Body of pancreas (tissue), 4 donors: ENCODE measurements at regions not wholly inside any gene's neighbourhood (a gene's known extent, or its start where the extent isn't known, plus 50 kb on each side); places are given as distances from the start of the nearest gene placed in this dataset.

Experiments
- ATAC-seq: fragments of 150-250 bp; one replicate; pipeline ENCODE4 v1.9.1; 2016
- DNase-seq, 4 donors: peaks; one replicate each; pipeline ENCODE4 v3.0.0-alpha.2; 2019
- H3K27ac ChIP-seq, 4 donors: fragments of 200-600 bp; sonication (generic); 1 replicate in 3 of 4; 2 replicates in 1 of 4; pipeline versions ENCODE4 v1.5.1 to v1.6.1; 2016 to 2019; ENCODE audit warnings: mild to moderate bottlenecking in 1 of 4, mixed read lengths in 1 of 4, moderate library complexity in 1 of 4
- H3K27me3 ChIP-seq, 2 donors: fragments of 200-600 bp; sonication (generic); one replicate each; pipeline ENCODE4 v1.6.0; 2016; ENCODE audit warnings: mild to moderate bottlenecking in 1 of 2
- H3K36me3 ChIP-seq, 2 donors: fragments of 200-600 bp; sonication (generic); replicated peaks in 1 of 2; 2 replicates each; pipeline ENCODE4 v1.5.1; 2016; ENCODE audit warnings: low read depth in 2 of 2; ENCODE audit not compliant: insufficient read depth in 1 of 2
- H3K4me1 ChIP-seq: fragments of 200-600 bp; sonication (generic); one replicate; pipeline ENCODE4 v1.6.0; 2016
- H3K4me3 ChIP-seq, 2 donors: fragments of 200-600 bp; sonication (generic); 1 replicate in 1 of 2; 2 replicates in 1 of 2; pipeline ENCODE4 v1.5.1; 2016 to 2019
- H3K9me3 ChIP-seq, 3 donors: fragments of 200-600 bp; sonication (generic); 1 replicate in 2 of 3; 2 replicates in 1 of 3; pipeline ENCODE4 v1.5.1; 2016
- POLR2A ChIP-seq, 3 donors: fragments of 450-650 bp; IDR thresholded peaks; one replicate each; pipeline ENCODE4 v1.6.1; 2016; ENCODE audit warnings: antibody characterized with exemption in 3 of 3, mild to moderate bottlenecking in 2 of 3
- WGBS, 2 donors: methylation state at CpG; one replicate each; pipeline ENCODE4 v1.1.5; 2017; 5-methylcytosine and 5-hydroxymethylcytosine counted together
- intact Hi-C: fragments of 100-400 bp; cut with DNase I; formaldehyde crosslinking; loops from one replicate; pipeline ENCODE4 v1.15.1; 2023
- TF ChIP-seq, protein P1 (sequence below), 7 experiments: fragments of 450-650 bp in 4 of 7; fragments of 200-600 bp in 3 of 7; sonication (generic) in 3 of 7; IDR thresholded peaks; one replicate each; pipeline ENCODE4 v1.5.1; 2016 to 2019; ENCODE audit warnings: antibody characterized with exemption in 7 of 7

DNA sequence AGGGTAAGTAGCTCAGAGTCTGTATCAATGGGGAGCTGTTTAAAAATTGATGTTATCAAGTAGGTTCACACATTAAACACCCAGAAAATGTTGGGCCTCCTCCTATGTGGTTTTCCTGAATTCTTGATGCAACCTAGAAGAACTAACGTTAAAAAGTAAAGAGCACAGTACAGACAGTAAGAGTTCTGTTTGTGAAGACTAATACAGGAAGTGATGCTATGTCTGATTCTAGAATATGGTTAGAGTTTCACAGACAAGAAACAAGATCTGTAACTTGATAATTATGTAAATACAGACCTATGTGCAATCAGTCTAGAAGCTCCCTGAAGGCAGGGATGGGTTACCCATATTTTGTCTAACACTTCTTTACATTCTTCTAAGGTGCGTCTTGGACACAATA lies 214.9 kb upstream of the BTG1 start:
- TF ChIP-seq, protein P1, sequence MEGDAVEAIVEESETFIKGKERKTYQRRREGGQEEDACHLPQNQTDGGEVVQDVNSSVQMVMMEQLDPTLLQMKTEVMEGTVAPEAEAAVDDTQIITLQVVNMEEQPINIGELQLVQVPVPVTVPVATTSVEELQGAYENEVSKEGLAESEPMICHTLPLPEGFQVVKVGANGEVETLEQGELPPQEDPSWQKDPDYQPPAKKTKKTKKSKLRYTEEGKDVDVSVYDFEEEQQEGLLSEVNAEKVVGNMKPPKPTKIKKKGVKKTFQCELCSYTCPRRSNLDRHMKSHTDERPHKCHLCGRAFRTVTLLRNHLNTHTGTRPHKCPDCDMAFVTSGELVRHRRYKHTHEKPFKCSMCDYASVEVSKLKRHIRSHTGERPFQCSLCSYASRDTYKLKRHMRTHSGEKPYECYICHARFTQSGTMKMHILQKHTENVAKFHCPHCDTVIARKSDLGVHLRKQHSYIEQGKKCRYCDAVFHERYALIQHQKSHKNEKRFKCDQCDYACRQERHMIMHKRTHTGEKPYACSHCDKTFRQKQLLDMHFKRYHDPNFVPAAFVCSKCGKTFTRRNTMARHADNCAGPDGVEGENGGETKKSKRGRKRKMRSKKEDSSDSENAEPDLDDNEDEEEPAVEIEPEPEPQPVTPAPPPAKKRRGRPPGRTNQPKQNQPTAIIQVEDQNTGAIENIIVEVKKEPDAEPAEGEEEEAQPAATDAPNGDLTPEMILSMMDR (IDR thresholded peaks at IDR 0.05), result no peak
- TF ChIP-seq POLR2A (IDR thresholded peaks at IDR 0.05), result no peak
- no peaks in the 10 kb centered on the region for H3K9me3 ChIP-seq
- no peaks in the 10 kb centered on the region for H3K27me3 ChIP-seq
- WGBS, 2 donors, result 81 to 85% methylated on average over 2 of the region's 2 CpGs
- no peak overlapping the region for H3K4me3 ChIP-seq
- H3K36me3 ChIP-seq, result no peaks in the 10 kb centered on the region
- DNase-seq (no peak), ATAC-seq (no peak)
- intact Hi-C loops, result no loop called here
- H3K27ac ChIP-seq, result no peak overlapping the region
- H3K4me1 ChIP-seq, result peaks cover 14% of the 10 kb centered on the region

DNA sequence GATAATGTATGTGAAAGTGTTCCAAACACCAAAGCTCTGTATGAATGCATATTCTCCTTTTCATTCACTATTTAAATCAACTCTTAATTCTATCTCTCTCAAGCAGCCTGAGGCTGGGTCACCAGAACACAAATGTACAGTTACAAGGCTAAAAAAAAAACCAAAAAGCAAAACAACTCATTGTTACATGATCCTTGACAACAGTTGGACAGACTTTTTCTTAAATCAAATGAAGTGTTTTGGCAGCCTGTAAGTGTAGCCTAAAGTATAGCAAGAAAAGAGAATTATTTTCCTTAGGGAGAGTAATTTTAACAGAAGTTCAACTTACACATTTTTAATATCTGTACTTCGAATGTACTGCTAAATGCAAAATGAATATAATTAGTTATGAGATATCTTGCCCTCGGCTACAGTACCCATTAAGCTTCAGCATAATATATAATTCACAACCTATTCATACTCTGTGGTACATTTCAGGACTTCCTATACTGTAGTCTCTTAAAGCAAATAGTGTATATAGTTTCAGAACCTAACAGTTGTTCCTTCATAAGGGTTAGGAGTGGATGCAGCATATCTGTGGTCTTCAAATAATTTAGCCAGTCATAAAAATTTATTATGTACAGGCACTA lies 214.0 kb upstream of the BTG1 start:
- intact Hi-C loops, result no loop called here
- Histone ChIP-seq H3K4me1 (peaks cover 14% of the 10 kb centered on the region), H3K27ac (no peak overlapping the region), H3K27me3 (no peaks in the 10 kb centered on the region), H3K36me3 (no peaks in the 10 kb centered on the region), H3K9me3 (no peaks in the 10 kb centered on the region), H3K4me3 (no peak overlapping the region)
- 83 to 94% methylated on average over 2 of the region's 2 CpGs for WGBS, 2 donors
- no peak for ATAC-seq
- DNase-seq, result no peak
- TF ChIP-seq, protein P1 (IDR thresholded peaks at IDR 0.05), result no peak
- TF ChIP-seq POLR2A (IDR thresholded peaks at IDR 0.05), result no peak

DNA sequence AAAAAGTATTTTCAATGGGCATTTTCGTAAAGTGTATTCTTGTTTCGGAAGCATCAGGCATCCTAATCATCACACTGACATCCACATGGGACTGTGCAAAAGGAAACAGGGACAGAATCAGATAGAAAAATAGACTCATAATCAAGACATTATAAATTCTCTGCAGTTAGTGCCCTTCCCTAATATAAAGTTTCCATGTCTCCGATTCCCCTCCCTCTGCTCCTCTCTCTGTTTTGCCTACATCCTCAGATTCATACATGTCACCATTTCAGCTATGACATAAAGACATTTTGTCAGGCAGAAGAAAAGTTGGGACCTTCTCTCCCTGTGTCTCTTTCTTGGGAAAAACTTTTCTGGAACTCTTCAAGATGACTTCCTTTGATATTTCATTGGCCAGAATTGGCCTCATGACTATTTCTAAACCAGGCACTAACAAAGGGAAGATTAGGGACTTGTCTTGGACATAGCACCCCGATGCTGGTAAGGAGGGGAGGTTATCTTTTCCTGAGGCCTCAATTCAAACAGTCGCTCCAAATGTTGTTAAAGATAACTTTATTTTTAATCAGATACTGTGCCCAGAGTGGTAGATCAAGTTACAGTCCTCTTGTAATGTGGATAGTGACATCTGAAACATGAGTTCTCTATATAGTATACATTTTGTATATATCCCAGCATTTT lies 212.1 kb upstream of the BTG1 start:
- H3K27ac ChIP-seq, result no peak overlapping the region
- peaks cover 3% of the 10 kb centered on the region for H3K4me1 ChIP-seq
- intact Hi-C loops, result no loop called here
- H3K4me3 ChIP-seq, result no peak overlapping the region
- TF ChIP-seq POLR2A (IDR thresholded peaks at IDR 0.05), result no peak
- no peaks in the 10 kb centered on the region for H3K9me3 ChIP-seq
- no peaks in the 10 kb centered on the region for H3K27me3 ChIP-seq
- DNase-seq, result no peak
- ATAC-seq, result no peak
- 81 to 86% methylated on average over 5 of the region's 5 CpGs for WGBS, 2 donors
- no peaks in the 10 kb centered on the region for H3K36me3 ChIP-seq

GRCh38 chr12:92356425-92356824 lies 210.8 kb upstream of the BTG1 start:
- H3K4me3 ChIP-seq, result no peak overlapping the region
- H3K27ac ChIP-seq, result no peak overlapping the region
- H3K27me3 ChIP-seq, result no peaks in the 10 kb centered on the region
- intact Hi-C loops, result no loop called here
- no peak for ATAC-seq
- no peaks in the 10 kb centered on the region for H3K4me1 ChIP-seq
- no peaks in the 10 kb centered on the region for H3K36me3 ChIP-seq
- 65 to 83% methylated on average over 2 of the region's 2 CpGs for whole genome bisulfite sequencing, 2 donors
- no peak for DNase-seq
- no peaks in the 10 kb centered on the region for H3K9me3 ChIP-seq
- TF ChIP-seq, protein P1 (IDR thresholded peaks at IDR 0.05), result no peak

DNA sequence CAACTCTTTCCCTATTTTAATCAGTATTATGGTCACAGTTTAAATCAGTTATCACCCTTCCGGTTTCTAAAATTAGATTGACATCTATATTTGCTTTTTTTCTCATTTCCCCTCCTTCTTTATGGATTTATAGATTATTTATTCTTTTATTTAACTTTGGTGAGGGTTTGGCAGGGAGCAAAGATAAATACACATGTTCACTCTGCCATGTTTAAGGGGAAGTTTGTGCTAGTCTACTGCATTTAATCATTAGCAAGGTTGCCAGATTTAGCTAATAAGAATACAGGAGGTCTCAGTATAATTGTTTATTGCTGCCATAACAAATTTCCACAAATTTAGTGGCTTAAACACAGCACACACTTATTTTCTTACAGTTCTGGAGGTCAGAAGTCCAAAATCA lies 204.0 kb upstream of the BTG1 start:
- no peak for ATAC-seq
- no peaks in the 10 kb centered on the region for H3K9me3 ChIP-seq
- no peak overlapping the region for H3K27ac ChIP-seq
- peaks cover 7% of the 10 kb centered on the region for H3K4me1 ChIP-seq
- 18 to 25% methylated on average over 1 of the region's 1 CpG for WGBS, 2 donors
- intact Hi-C loops, result no loop called here
- no peaks in the 10 kb centered on the region for H3K27me3 ChIP-seq
- no peak for TF ChIP-seq POLR2A (IDR thresholded peaks at IDR 0.05)
- TF ChIP-seq, protein P1 (IDR thresholded peaks at IDR 0.05), result no peak
- H3K36me3 ChIP-seq, result no peaks in the 10 kb centered on the region
- no peak for DNase-seq
- no peak overlapping the region for H3K4me3 ChIP-seq
